WTC11 (cell line): ENCODE measurements at regions not wholly inside any gene's neighbourhood (a gene's known extent, or its start where the extent isn't known, plus 50 kb on each side); places are given as distances from the start of the nearest gene placed in this dataset.

Experiments
- ATAC-seq: fragments of 200-7000 bp; cut with Tn5 transposase; 2 replicates; pipeline ENCODE4 v1.10.0; 2021; ENCODE audit warnings: mild to moderate bottlenecking, moderate library complexity
- CTCF ChIA-PET: fragments of 300-600 bp; sonication (Branson Sonifier 250); formaldehyde crosslinking; loops from one replicate; lab custom pipeline; 2021; ENCODE audit warnings: antibody characterized with exemption; lab: Charles Lee
- POLR2A ChIA-PET: fragments of 350-600 bp; sonication (Branson Sonifier 250); formaldehyde crosslinking; loops from one replicate; lab custom pipeline; 2021; ENCODE audit warnings: antibody characterized with exemption; lab: Charles Lee
- DNase-seq: peaks from one replicate; pipeline ENCODE4 v3.0.0; 2021; ENCODE audit warnings: low spot score
- H3K27ac Mint-ChIP-seq: 2 replicates; pipeline ENCODE4 v1.8.0; 2021; ENCODE audit warnings: mixed read lengths
- H3K27me3 Mint-ChIP-seq: 2 replicates; pipeline ENCODE4 v1.8.0; 2021; ENCODE audit warnings: low read depth, mild to moderate bottlenecking, moderate library complexity, mixed read lengths
- H3K36me3 Mint-ChIP-seq: 2 replicates; pipeline ENCODE4 v1.8.0; 2021; ENCODE audit warnings: mixed read lengths
- H3K4me1 Mint-ChIP-seq: 2 replicates; pipeline ENCODE4 v1.8.0; 2022; ENCODE audit warnings: mixed read lengths
- H3K4me3 Mint-ChIP-seq: 2 replicates; pipeline ENCODE4 v1.8.0; 2021; ENCODE audit warnings: mild to moderate bottlenecking, moderate library complexity, mixed read lengths
- H3K9me3 Mint-ChIP-seq: 2 replicates; pipeline ENCODE4 v1.8.0; 2021; ENCODE audit warnings: mixed read lengths
- AR ChIP-seq: fragments of 250-450 bp; sonication (Bioruptor Pico); IDR thresholded peaks from 2 replicates; pipeline ENCODE4 v1.9.0; 2021; ENCODE audit warnings: mild to moderate bottlenecking
- ATF2 ChIP-seq: sonication (generic); formaldehyde crosslinking; IDR thresholded peaks from 2 replicates; pipeline ENCODE4 v1.8.1; 2022; ENCODE audit warnings: low read depth, missing genetic modification reagents, borderline replicate concordance
- E2F1 ChIP-seq: sonication (generic); formaldehyde crosslinking; IDR thresholded peaks from 2 replicates; pipeline ENCODE4 v1.8.0; 2022; ENCODE audit warnings: mild to moderate bottlenecking, missing genetic modification reagents
- ELF4 ChIP-seq: sonication (generic); formaldehyde crosslinking; IDR thresholded peaks from 2 replicates; pipeline ENCODE4 v1.8.1; 2022; ENCODE audit warnings: low read depth, mild to moderate bottlenecking, moderate library complexity, missing genetic modification reagents
- GRHL2 ChIP-seq: fragments of 250-450 bp; sonication (Bioruptor Pico); IDR thresholded peaks from 2 replicates; pipeline ENCODE4 v1.8.0; 2022; ENCODE audit warnings: mild to moderate bottlenecking, moderate library complexity; ENCODE audit not compliant: insufficient replicate concordance, severe bottlenecking
- GTF2I ChIP-seq: fragments of 250-450 bp; sonication (Bioruptor Pico); conservative IDR thresholded peaks from 2 replicates; pipeline ENCODE4 v1.4.0; 2021; ENCODE audit warnings: mild to moderate bottlenecking
- MYBL2 ChIP-seq: sonication (generic); formaldehyde crosslinking; IDR thresholded peaks from 2 replicates; pipeline ENCODE4 v1.8.1; 2023; ENCODE audit warnings: mild to moderate bottlenecking, moderate library complexity, missing genetic modification reagents
- NR2C2 ChIP-seq: sonication (generic); formaldehyde crosslinking; IDR thresholded peaks from 2 replicates; pipeline ENCODE4 v1.8.0; 2022; ENCODE audit warnings: mild to moderate bottlenecking, missing genetic modification reagents
- SMAD3 ChIP-seq: sonication (generic); formaldehyde crosslinking; IDR thresholded peaks from 2 replicates; pipeline ENCODE4 v1.8.0; 2022; ENCODE audit warnings: missing genetic modification reagents, mild to moderate bottlenecking, borderline replicate concordance
- SP1 ChIP-seq: sonication (generic); formaldehyde crosslinking; conservative IDR thresholded peaks from 2 replicates; pipeline ENCODE4 v1.8.1; 2022; ENCODE audit warnings: missing genetic modification reagents
- STAT6 ChIP-seq: sonication (generic); formaldehyde crosslinking; conservative IDR thresholded peaks from 2 replicates; pipeline ENCODE4 v1.8.1; 2023; ENCODE audit warnings: mild to moderate bottlenecking, low read depth, missing genetic modification reagents, moderate library complexity
- ZBTB21 ChIP-seq: sonication (generic); formaldehyde crosslinking; IDR thresholded peaks from 2 replicates; pipeline ENCODE4 v1.8.1; 2023; ENCODE audit warnings: mild to moderate bottlenecking, missing genetic modification reagents, borderline replicate concordance
- ZNF121 ChIP-seq: sonication (generic); formaldehyde crosslinking; IDR thresholded peaks from 2 replicates; pipeline ENCODE4 v1.8.0; 2023; ENCODE audit warnings: missing genetic modification reagents
- ZNF219 ChIP-seq: sonication (generic); formaldehyde crosslinking; IDR thresholded peaks from 2 replicates; pipeline ENCODE4 v1.8.0; 2023; ENCODE audit warnings: missing genetic modification reagents, mild to moderate bottlenecking, borderline replicate concordance
- ZNF263 ChIP-seq: sonication (generic); formaldehyde crosslinking; IDR thresholded peaks from 2 replicates; pipeline ENCODE4 v1.8.1; 2022; ENCODE audit warnings: low read depth, mild to moderate bottlenecking, moderate library complexity, missing genetic modification reagents
- ZNF317 ChIP-seq: sonication (generic); formaldehyde crosslinking; IDR thresholded peaks from 2 replicates; pipeline ENCODE4 v1.8.1; 2023; ENCODE audit warnings: low read depth, mild to moderate bottlenecking, moderate library complexity, missing genetic modification reagents, borderline replicate concordance
- ZNF423 ChIP-seq: fragments of 250-450 bp; sonication (Bioruptor Pico); IDR thresholded peaks from 2 replicates; pipeline ENCODE4 v2.1.2; 2022; ENCODE audit warnings: mild to moderate bottlenecking, moderate library complexity
- TF ChIP-seq, protein P1 (sequence below): sonication (generic); formaldehyde crosslinking; IDR thresholded peaks from 2 replicates; pipeline ENCODE4 v1.8.0; 2022; ENCODE audit warnings: mild to moderate bottlenecking, missing genetic modification reagents
- TF ChIP-seq, protein P2 (sequence below): sonication (generic); formaldehyde crosslinking; IDR thresholded peaks from 2 replicates; pipeline ENCODE4 v1.8.1; 2023; ENCODE audit warnings: mild to moderate bottlenecking, missing genetic modification reagents, moderate library complexity
- TF ChIP-seq, protein P3 (sequence below): sonication (generic); formaldehyde crosslinking; IDR thresholded peaks from 2 replicates; pipeline ENCODE4 v1.8.1; 2023; ENCODE audit warnings: mild to moderate bottlenecking, moderate library complexity, missing genetic modification reagents

DNA sequence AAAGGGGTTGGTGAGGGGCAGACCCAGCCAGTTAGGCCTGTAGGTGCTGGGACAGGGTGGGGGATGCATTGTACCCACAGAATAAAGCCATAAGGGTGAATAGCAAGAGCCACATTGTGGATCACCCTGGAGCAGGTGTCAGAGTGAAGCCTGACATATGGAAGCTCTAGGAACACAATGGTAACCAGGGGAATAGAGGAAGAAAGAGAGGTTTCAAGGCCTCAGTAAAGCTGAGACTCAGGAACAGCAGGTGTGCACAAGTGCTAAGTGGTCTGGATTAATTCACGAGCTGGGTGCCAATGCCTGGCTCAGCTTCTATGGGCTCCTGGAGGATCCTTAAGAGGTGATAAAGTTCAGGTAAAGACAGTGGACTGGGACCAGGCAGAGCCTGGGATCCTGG, 323.7 kb upstream of the CTNNB1 start:
- Mint-ChIP-seq H3K4me3 (no peak overlapping the region), H3K9me3 (peaks cover 3% of the 10 kb centered on the region; the same call in 1 of the 2 replicates), H3K27ac (no peak overlapping the region), H3K4me1 (peaks cover 40% of the 10 kb centered on the region), H3K27me3 (no peaks in the 10 kb centered on the region), H3K36me3 (no peaks in the 10 kb centered on the region)
- CTCF ChIA-PET: no interaction called here
- DNase-seq (no peak), ATAC-seq (no peak)
- POLR2A ChIA-PET: no interaction called here
- TF ChIP-seq, protein P1, sequence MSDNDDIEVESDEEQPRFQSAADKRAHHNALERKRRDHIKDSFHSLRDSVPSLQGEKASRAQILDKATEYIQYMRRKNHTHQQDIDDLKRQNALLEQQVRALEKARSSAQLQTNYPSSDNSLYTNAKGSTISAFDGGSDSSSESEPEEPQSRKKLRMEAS: no peak
- no peak for TF ChIP-seq STAT6 (CRISPR knock-in tag)
- TF ChIP-seq E2F1 (CRISPR knock-in tag): no peak
- TF ChIP-seq, protein P2, sequence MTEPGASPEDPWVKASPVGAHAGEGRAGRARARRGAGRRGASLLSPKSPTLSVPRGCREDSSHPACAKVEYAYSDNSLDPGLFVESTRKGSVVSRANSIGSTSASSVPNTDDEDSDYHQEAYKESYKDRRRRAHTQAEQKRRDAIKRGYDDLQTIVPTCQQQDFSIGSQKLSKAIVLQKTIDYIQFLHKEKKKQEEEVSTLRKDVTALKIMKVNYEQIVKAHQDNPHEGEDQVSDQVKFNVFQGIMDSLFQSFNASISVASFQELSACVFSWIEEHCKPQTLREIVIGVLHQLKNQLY (CRISPR knock-in tag): no peak
- no peak for TF ChIP-seq ATF2 (CRISPR knock-in tag)
- no peak for TF ChIP-seq ZNF219 (CRISPR knock-in tag)
- no peak for TF ChIP-seq AR
- no peak for TF ChIP-seq ZNF263 (CRISPR knock-in tag)
- TF ChIP-seq ZNF423 (CRISPR knock-in tag): no peak
- TF ChIP-seq NR2C2: no peak
- TF ChIP-seq GTF2I (CRISPR knock-in tag): no peak
- no peak for TF ChIP-seq GRHL2 (CRISPR knock-in tag)
- no peak for TF ChIP-seq SMAD3
- TF ChIP-seq SP1 (CRISPR knock-in tag): no peak
- no peak for TF ChIP-seq ZNF317 (CRISPR knock-in tag)
- no peak for TF ChIP-seq ZNF121 (CRISPR knock-in tag)
- TF ChIP-seq ELF4: no peak

DNA sequence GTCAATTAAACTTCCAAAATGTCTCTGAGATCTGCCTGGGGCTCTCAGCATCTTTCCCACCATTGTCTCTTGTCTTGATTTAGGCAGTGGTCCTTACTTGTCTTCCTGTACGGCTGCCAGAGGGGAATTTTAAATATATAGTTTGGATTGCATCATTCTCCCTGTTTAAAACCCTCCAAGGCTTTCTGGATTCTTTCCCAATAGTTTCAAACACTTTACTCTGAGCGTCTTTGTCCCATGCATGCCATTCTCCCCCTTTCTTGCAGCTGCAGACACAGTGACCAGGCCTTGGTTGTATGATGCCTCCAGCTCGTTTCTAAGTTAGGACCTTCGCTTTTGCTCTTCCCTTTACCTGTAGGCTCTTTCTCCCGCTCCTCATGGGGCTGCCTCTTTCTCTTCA, 323.3 kb upstream of the CTNNB1 start:
- Mint-ChIP-seq H3K27ac (no peak overlapping the region), H3K9me3 (peaks cover 8% of the 10 kb centered on the region), H3K4me1 (peaks cover 37% of the 10 kb centered on the region), H3K36me3 (no peaks in the 10 kb centered on the region), H3K4me3 (no peak overlapping the region), H3K27me3 (no peaks in the 10 kb centered on the region)
- no peak for DNase-seq
- no peak for ATAC-seq
- CTCF ChIA-PET: no interaction called here
- POLR2A ChIA-PET: no interaction called here
- no peak for TF ChIP-seq AR
- TF ChIP-seq E2F1 (CRISPR knock-in tag): no peak
- TF ChIP-seq ZNF121 (CRISPR knock-in tag): no peak
- TF ChIP-seq MYBL2 (CRISPR knock-in tag): no peak
- TF ChIP-seq ZNF423 (CRISPR knock-in tag): no peak
- no peak for TF ChIP-seq ZBTB21 (CRISPR knock-in tag)
- TF ChIP-seq, protein P3, sequence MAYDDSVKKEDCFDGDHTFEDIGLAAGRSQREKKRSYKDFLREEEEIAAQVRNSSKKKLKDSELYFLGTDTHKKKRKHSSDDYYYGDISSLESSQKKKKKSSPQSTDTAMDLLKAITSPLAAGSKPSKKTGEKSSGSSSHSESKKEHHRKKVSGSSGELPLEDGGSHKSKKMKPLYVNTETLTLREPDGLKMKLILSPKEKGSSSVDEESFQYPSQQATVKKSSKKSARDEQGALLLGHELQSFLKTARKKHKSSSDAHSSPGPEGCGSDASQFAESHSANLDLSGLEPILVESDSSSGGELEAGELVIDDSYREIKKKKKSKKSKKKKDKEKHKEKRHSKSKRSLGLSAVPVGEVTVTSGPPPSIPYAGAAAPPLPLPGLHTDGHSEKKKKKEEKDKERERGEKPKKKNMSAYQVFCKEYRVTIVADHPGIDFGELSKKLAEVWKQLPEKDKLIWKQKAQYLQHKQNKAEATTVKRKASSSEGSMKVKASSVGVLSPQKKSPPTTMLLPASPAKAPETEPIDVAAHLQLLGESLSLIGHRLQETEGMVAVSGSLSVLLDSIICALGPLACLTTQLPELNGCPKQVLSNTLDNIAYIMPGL (CRISPR knock-in tag): no peak
